ENCODE measurements at regions not wholly inside any gene's neighbourhood (a gene's known extent, or its start where the extent isn't known, plus 50 kb on each side); places are given as distances from the start of the nearest gene placed in this dataset.

DNA sequence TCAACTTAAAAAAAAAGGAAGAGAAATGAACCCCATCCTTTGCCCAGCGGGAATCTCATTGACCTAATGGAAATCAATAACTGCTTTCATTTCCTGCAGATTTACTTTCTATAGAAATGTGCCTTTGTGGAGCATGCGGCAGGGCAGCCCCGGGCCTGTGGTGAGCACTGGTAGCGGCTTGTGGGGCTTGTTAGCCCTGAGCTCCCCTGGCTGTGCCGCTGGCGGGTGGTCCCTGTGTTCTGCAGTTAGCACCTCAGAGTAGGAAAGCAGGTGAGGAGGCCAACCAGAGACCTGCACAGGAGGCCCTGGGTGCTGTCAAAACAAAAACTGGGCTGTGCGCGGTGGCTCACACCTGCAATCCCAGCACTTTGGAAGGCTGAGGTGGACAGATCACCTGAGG lies 76.8 kb upstream of the CDK20 start:
- TF ChIP-seq CTCF (IDR thresholded peaks at IDR 0.05; ENCODE audit: extremely low read depth in 1 of 2, insufficient read depth in 1 of 2, low read depth in 1 of 2, low read length in 2 of 2), result no peak
- TF ChIP-seq POLR2A (IDR thresholded peaks at IDR 0.05; ENCODE audit: low read depth, low read length), result no peak
- no peak for TF ChIP-seq JUN (IDR thresholded peaks at IDR 0.05; ENCODE audit: borderline replicate concordance, insufficient read depth, insufficient read length, low read depth)
- TF ChIP-seq POLR2AphosphoS5 (IDR thresholded peaks at IDR 0.05; ENCODE audit: insufficient read depth, low read depth, low read length), result no peak
- TF ChIP-seq EZH2 (IDR thresholded peaks at IDR 0.05; ENCODE audit: borderline replicate concordance, low read depth, low read length, severe bottlenecking), result no peak
- no peak for TF ChIP-seq FOS (IDR thresholded peaks at IDR 0.05; ENCODE audit: borderline replicate concordance, insufficient read depth, low read length)
- TF ChIP-seq GATA2 (IDR thresholded peaks at IDR 0.05; ENCODE audit: insufficient read depth, insufficient read length, low read depth, low read length), result no peak
- TF ChIP-seq MYC (IDR thresholded peaks at IDR 0.05; ENCODE audit: low read depth, low read length), result no peak
- TF ChIP-seq, protein P1, sequence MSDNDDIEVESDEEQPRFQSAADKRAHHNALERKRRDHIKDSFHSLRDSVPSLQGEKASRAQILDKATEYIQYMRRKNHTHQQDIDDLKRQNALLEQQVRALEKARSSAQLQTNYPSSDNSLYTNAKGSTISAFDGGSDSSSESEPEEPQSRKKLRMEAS (IDR thresholded peaks at IDR 0.05; ENCODE audit: insufficient read depth, insufficient read length), result no peak

Data from endothelial cell of umbilical vein (primary cell).